H1 (cell line): ENCODE measurements at regions not wholly inside any gene's neighbourhood (a gene's known extent, or its start where the extent isn't known, plus 50 kb on each side); places are given as distances from the start of the nearest gene placed in this dataset.

ENCODE experiments used
- EZH2 ChIP-seq: fragments of 200-600 bp; sonication (generic); IDR thresholded peaks from 2 replicates; pipeline ENCODE4 v1.7.1; 2012; ENCODE audit warnings: low read depth, mild to moderate bottlenecking, moderate library complexity, low read length, inconsistent platforms; ENCODE audit not compliant: severe bottlenecking
- POLR2A ChIP-seq, 2 experiments: IDR thresholded peaks; 1 replicate in 1 of 2; 2 replicates in 1 of 2; pipeline ENCODE4 v1.6.1; 2011; ENCODE audit warnings: low read depth in 2 of 2, low read length in 2 of 2, mild to moderate bottlenecking in 2 of 2; ENCODE audit errors: control extremely low read depth in 1 of 2

- TF ChIP-seq EZH2 (no peak), POLR2A (IDR thresholded peaks at IDR 0.05; ENCODE audit: control extremely low read depth in 1 of 2, low read depth in 2 of 2, low read length in 2 of 2) (no peak)
Measured at GRCh38 chr18:33831424-33831823, 253.4 kb downstream of the ASXL3 start.
